Neural progenitor cell (in vitro differentiated cells): ENCODE measurements at regions not wholly inside any gene's neighbourhood (a gene's known extent, or its start where the extent isn't known, plus 50 kb on each side); places are given as distances from the start of the nearest gene placed in this dataset.

Source experiments
- EZH2 ChIP-seq: fragments of 200-600 bp; sonication (generic); IDR thresholded peaks from 2 replicates; pipeline ENCODE4 v1.6.1; 2017; ENCODE audit warnings: antibody characterized with exemption, mild to moderate bottlenecking, moderate library complexity
- EZH2phosphoT487 ChIP-seq: fragments of 200-600 bp; sonication (generic); IDR thresholded peaks from 2 replicates; pipeline ENCODE4 v1.6.1; 2017; ENCODE audit warnings: antibody characterized with exemption
- TF ChIP-seq, protein P1 (sequence below): fragments of 200-600 bp; sonication (generic); IDR thresholded peaks from 2 replicates; pipeline ENCODE4 v1.5.1; 2017; ENCODE audit warnings: antibody characterized with exemption, mild to moderate bottlenecking

DNA sequence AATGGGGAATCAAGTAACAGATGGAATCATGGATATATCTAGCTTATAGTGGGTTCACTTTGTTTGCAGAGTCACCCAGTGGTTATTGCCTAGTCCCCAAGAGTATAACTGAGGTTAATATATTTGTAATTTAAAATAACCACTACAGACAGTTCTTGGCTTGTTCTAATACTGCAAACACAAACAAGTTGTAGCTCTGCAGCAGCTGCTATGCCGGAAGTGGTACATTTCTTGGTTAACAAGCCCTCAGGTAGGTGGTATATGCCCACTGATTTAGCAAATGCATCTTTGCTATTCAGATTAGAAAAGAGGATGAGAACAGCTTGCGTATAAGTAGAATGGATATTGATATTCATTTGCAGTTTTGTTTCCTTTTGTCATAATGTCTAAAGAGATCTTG lies 984.2 kb downstream of the SQOR start:
- TF ChIP-seq, protein P1, sequence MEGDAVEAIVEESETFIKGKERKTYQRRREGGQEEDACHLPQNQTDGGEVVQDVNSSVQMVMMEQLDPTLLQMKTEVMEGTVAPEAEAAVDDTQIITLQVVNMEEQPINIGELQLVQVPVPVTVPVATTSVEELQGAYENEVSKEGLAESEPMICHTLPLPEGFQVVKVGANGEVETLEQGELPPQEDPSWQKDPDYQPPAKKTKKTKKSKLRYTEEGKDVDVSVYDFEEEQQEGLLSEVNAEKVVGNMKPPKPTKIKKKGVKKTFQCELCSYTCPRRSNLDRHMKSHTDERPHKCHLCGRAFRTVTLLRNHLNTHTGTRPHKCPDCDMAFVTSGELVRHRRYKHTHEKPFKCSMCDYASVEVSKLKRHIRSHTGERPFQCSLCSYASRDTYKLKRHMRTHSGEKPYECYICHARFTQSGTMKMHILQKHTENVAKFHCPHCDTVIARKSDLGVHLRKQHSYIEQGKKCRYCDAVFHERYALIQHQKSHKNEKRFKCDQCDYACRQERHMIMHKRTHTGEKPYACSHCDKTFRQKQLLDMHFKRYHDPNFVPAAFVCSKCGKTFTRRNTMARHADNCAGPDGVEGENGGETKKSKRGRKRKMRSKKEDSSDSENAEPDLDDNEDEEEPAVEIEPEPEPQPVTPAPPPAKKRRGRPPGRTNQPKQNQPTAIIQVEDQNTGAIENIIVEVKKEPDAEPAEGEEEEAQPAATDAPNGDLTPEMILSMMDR = no peak
- TF ChIP-seq EZH2 (no peak), EZH2phosphoT487 (no peak)
